H1 (cell line): ENCODE measurements at regions not wholly inside any gene's neighbourhood (a gene's known extent, or its start where the extent isn't known, plus 50 kb on each side); places are given as distances from the start of the nearest gene placed in this dataset.

Experiments
- CTCF ChIA-PET: fragments of 300-600 bp; sonication (Branson Sonifier 250); formaldehyde crosslinking; loops from one replicate; lab custom pipeline; 2021; ENCODE audit not compliant: partially characterized antibody; lab: Charles Lee
- POLR2A ChIA-PET: fragments of 300-600 bp; sonication (Branson Sonifier 250); formaldehyde crosslinking; loops from one replicate; lab custom pipeline; 2021; ENCODE audit warnings: inconsistent platforms; ENCODE audit not compliant: partially characterized antibody; lab: Charles Lee
- DNase-seq, 2 experiments: peaks; one replicate each; pipeline versions ENCODE4 v3.0.0 to v3.0.0-alpha.2; 2010 to 2022; ENCODE audit warnings: low spot score in 2 of 2, low read depth in 1 of 2, mixed read lengths in 1 of 2
- FAIRE-seq: peaks from 2 replicates; lab custom pipeline; 2011; peaks lifted over from hg19 to GRCh38; lab: Jason Lieb, UNC
- H2AFZ ChIP-seq: 2 replicates; pipeline ENCODE4 v1.8.1; 2012; ENCODE audit warnings: low read length, inconsistent platforms
- H2AK5ac ChIP-seq: 2 replicates; pipeline ENCODE4 v1.6.1; 2013; ENCODE audit warnings: low read depth, low read length
- H2BK120ac ChIP-seq: replicated peaks from 2 replicates; pipeline ENCODE3; 2013; ENCODE audit warnings: low read depth, low read length, inconsistent platforms
- H2BK12ac ChIP-seq: 2 replicates; pipeline ENCODE4 v1.6.1; 2013; ENCODE audit warnings: low read depth, low read length
- H2BK15ac ChIP-seq: 2 replicates; pipeline ENCODE4 v1.6.1; 2013; ENCODE audit warnings: low read length
- H2BK20ac ChIP-seq: 2 replicates; pipeline ENCODE4 v1.6.1; 2013; ENCODE audit warnings: low read length
- H2BK5ac ChIP-seq: 2 replicates; pipeline ENCODE4 v1.6.1; 2013; ENCODE audit warnings: low read depth, low read length
- H3K14ac ChIP-seq: 2 replicates; pipeline ENCODE4 v1.6.1; 2013; ENCODE audit warnings: inconsistent platforms; ENCODE audit not compliant: insufficient read length
- H3K18ac ChIP-seq: 2 replicates; pipeline ENCODE4 v1.6.1; 2013; ENCODE audit warnings: low read length; ENCODE audit errors: extremely low read depth
- H3K23ac ChIP-seq: 2 replicates; pipeline ENCODE4 v1.6.1; 2013; ENCODE audit warnings: inconsistent platforms; ENCODE audit not compliant: insufficient read length
- H3K23me2 ChIP-seq: 2 replicates; pipeline ENCODE4 v1.6.1; 2013; ENCODE audit warnings: low read depth, low read length
- H3K27ac ChIP-seq: 2 replicates; pipeline ENCODE4 v1.6.1; 2011; ENCODE audit warnings: low read depth, low read length, inconsistent platforms
- H3K27me3 ChIP-seq, 4 experiments: replicated peaks in 1 of 4; 1 replicate in 1 of 4; 2 replicates in 3 of 4; pipeline versions ENCODE4 v1.6.1 to v1.8.1; 2011 to 2013; ENCODE audit warnings: low read length in 3 of 4, mild to moderate bottlenecking in 3 of 4, inconsistent platforms in 2 of 4, mixed read lengths in 2 of 4, moderate library complexity in 1 of 4; ENCODE audit not compliant: control insufficient read depth in 3 of 4, insufficient read depth in 3 of 4; ENCODE audit errors: extremely low read depth in 1 of 4
- H3K36me3 ChIP-seq, 4 experiments: 2 replicates each; pipeline versions ENCODE4 v1.6.1 to v1.8.1; 2011 to 2013; ENCODE audit warnings: mild to moderate bottlenecking in 4 of 4, low read length in 3 of 4, moderate library complexity in 2 of 4, control low read depth in 1 of 4, inconsistent platforms in 1 of 4; ENCODE audit not compliant: insufficient read depth in 4 of 4, control insufficient read depth in 2 of 4
- H3K4ac ChIP-seq: replicated peaks from 2 replicates; pipeline ENCODE3; 2013; ENCODE audit warnings: low read length, low read depth, mixed read lengths, inconsistent platforms; ENCODE audit not compliant: insufficient read length
- H3K4me1 ChIP-seq, 4 experiments: replicated peaks in 1 of 4; 1 replicate in 1 of 4; 2 replicates in 3 of 4; pipeline versions ENCODE4 v1.6.1 to v1.8.1; 2011 to 2013; ENCODE audit warnings: low read length in 3 of 4, inconsistent platforms in 2 of 4, mixed read lengths in 1 of 4; ENCODE audit not compliant: insufficient read depth in 4 of 4, control insufficient read depth in 3 of 4
- H3K4me2 ChIP-seq, 2 experiments: 2 replicates each; pipeline versions ENCODE4 v1.6.1 to v1.8.1; 2011 to 2013; ENCODE audit warnings: low read depth in 2 of 2, low read length in 2 of 2, control low read depth in 1 of 2, inconsistent platforms in 1 of 2, mild to moderate bottlenecking in 1 of 2; ENCODE audit not compliant: insufficient read depth in 1 of 2
- H3K4me3 ChIP-seq, 4 experiments: fragments of 200-600, 300-600 bp in 1 of 4; sonication (generic), shearing (Covaris generic), sonication (Bioruptor Twin) in 1 of 4; 2 replicates each; pipeline versions ENCODE4 v1.5.1 to v1.8.1; 2011 to 2016; ENCODE audit warnings: low read length in 4 of 4, low read depth in 3 of 4, control low read depth in 2 of 4, inconsistent platforms in 2 of 4, mild to moderate bottlenecking in 2 of 4, mixed read lengths in 1 of 4, moderate library complexity in 1 of 4; ENCODE audit not compliant: insufficient read depth in 2 of 4; ENCODE audit errors: extremely low read depth in 1 of 4
- H3K56ac ChIP-seq: replicated peaks from 2 replicates; pipeline ENCODE3; 2013; ENCODE audit warnings: low read depth, mild to moderate bottlenecking, mixed read lengths, low read length, inconsistent platforms; ENCODE audit not compliant: insufficient read length
- H3K79me1 ChIP-seq: 2 replicates; pipeline ENCODE4 v1.6.1; 2013; ENCODE audit warnings: low read depth, low read length, control low read depth
- H3K79me2 ChIP-seq, 2 experiments: 2 replicates each; pipeline versions ENCODE4 v1.6.1 to v1.8.1; 2012 to 2013; ENCODE audit warnings: low read length in 2 of 2, mild to moderate bottlenecking in 2 of 2, inconsistent platforms in 1 of 2; ENCODE audit not compliant: insufficient read depth in 2 of 2, control insufficient read depth in 1 of 2
- H3K9ac ChIP-seq, 4 experiments: replicated peaks in 1 of 4; 1 replicate in 1 of 4; 2 replicates in 3 of 4; pipeline versions ENCODE4 v1.6.1 to v1.8.1; 2011 to 2013; ENCODE audit warnings: low read depth in 3 of 4, low read length in 3 of 4, control low read depth in 2 of 4, mild to moderate bottlenecking in 2 of 4, moderate library complexity in 2 of 4, inconsistent platforms in 1 of 4; ENCODE audit errors: extremely low read depth in 1 of 4
- H3K9me3 ChIP-seq, 2 experiments: 2 replicates each; pipeline versions ENCODE4 v1.6.1 to v1.8.1; 2012 to 2013; ENCODE audit warnings: mild to moderate bottlenecking in 2 of 2, moderate library complexity in 2 of 2, control low read depth in 1 of 2, inconsistent platforms in 1 of 2, low read depth in 1 of 2, low read length in 1 of 2, mixed read lengths in 1 of 2; ENCODE audit not compliant: insufficient read depth in 2 of 2
- H4K20me1 ChIP-seq, 2 experiments: replicated peaks in 1 of 2; 2 replicates each; pipeline versions ENCODE3 to v1.8.1; 2011 to 2013; ENCODE audit warnings: inconsistent platforms in 2 of 2, low read length in 2 of 2, mild to moderate bottlenecking in 1 of 2; ENCODE audit not compliant: insufficient read depth in 2 of 2, control insufficient read depth in 1 of 2
- H4K5ac ChIP-seq: 2 replicates; pipeline ENCODE4 v1.6.1; 2013; ENCODE audit warnings: low read length, low read depth, mixed read lengths, inconsistent platforms; ENCODE audit not compliant: insufficient read length
- H4K8ac ChIP-seq: 2 replicates; pipeline ENCODE4 v1.8.0; 2013; ENCODE audit warnings: mild to moderate bottlenecking, moderate library complexity, low read length, inconsistent platforms; ENCODE audit not compliant: insufficient read depth; ENCODE audit errors: extremely low read depth
- H4K91ac ChIP-seq: replicated peaks from 2 replicates; pipeline ENCODE3; 2013; ENCODE audit warnings: low read length, mixed read lengths, inconsistent platforms; ENCODE audit not compliant: insufficient read length
- BCL11A ChIP-seq, 2 experiments: IDR thresholded peaks; one replicate each; pipeline ENCODE4 v1.6.1; 2011; ENCODE audit warnings: low read depth in 2 of 2, low read length in 2 of 2, mild to moderate bottlenecking in 2 of 2
- MAFK ChIP-seq: IDR thresholded peaks from 2 replicates; pipeline ENCODE4 v1.6.1; 2012; ENCODE audit warnings: low read depth, mild to moderate bottlenecking, improper control_type of control experiment, low read length
- POLR2A ChIP-seq, 2 experiments: IDR thresholded peaks; 1 replicate in 1 of 2; 2 replicates in 1 of 2; pipeline ENCODE4 v1.6.1; 2011; ENCODE audit warnings: low read depth in 2 of 2, low read length in 2 of 2, mild to moderate bottlenecking in 2 of 2; ENCODE audit errors: control extremely low read depth in 1 of 2
- SRF ChIP-seq: IDR thresholded peaks from 2 replicates; pipeline ENCODE4 v1.6.1; 2011; ENCODE audit warnings: mild to moderate bottlenecking, low read depth, low read length, moderate library complexity
- WGBS, 2 experiments: shearing (Covaris generic) in 1 of 2; methylation state at CpG; one replicate each; pipeline versions ENCODE4 v1.1.6 to v1.1.7; 2013 to 2015; ENCODE audit warnings: low lambda C conversion rate in 2 of 2, mixed read lengths in 2 of 2, inconsistent platforms in 1 of 2, low coverage in 1 of 2, missing lambda C conversion rate in 1 of 2; ENCODE audit not compliant: insufficient replicate concordance in 2 of 2, insufficient coverage in 1 of 2, insufficient read length in 1 of 2; ENCODE audit errors: extremely low coverage in 1 of 2, missing lambda C conversion rate in 1 of 2; 5-methylcytosine and 5-hydroxymethylcytosine counted together

GRCh38 chr4:130478406-130478805, 1382.5 kb downstream of the C4orf33 start:
- no peak overlapping the region for H2BK20ac ChIP-seq
- CTCF ChIA-PET = interaction anchor here (0.6 to 0.7 kb wide), 2 partner anchors 132 to 839 kb away, joined by 3 to 5 read pairs; no protein-coding TSS in a partner anchor
- no peaks in the 10 kb centered on the region for H3K23me2 ChIP-seq
- H3K4me3 ChIP-seq = no peak overlapping the region
- 0 out of 2 replicates have a peak overlapping the region, but pooled peaks have one; percentile 55 for H2AFZ ChIP-seq
- H3K79me1 ChIP-seq = no peaks in the 10 kb centered on the region
- peak overlapping the region; percentile 7; the same call in 1 of the 2 replicates for H3K27ac ChIP-seq
- H4K8ac ChIP-seq = no peak overlapping the region
- H3K4ac ChIP-seq = no peak overlapping the region
- no peak overlapping the region for H3K23ac ChIP-seq
- H3K4me1 ChIP-seq = no peaks in the 10 kb centered on the region
- H2BK12ac ChIP-seq = 0 out of 2 replicates have a peak overlapping the region, but pooled peaks have one; percentile 65
- no peak overlapping the region for H3K14ac ChIP-seq
- no peaks in the 10 kb centered on the region for H3K27me3 ChIP-seq
- POLR2A ChIA-PET = no interaction called here
- FAIRE-seq = no peak
- H2BK5ac ChIP-seq = no peak overlapping the region
- DNase-seq = no peak
- no peaks in the 10 kb centered on the region for H3K79me2 ChIP-seq
- no peak overlapping the region for H2BK15ac ChIP-seq
- no peaks in the 10 kb centered on the region for H3K36me3 ChIP-seq
- no peak overlapping the region for H3K56ac ChIP-seq
- H2AK5ac ChIP-seq = no peak overlapping the region
- 84% methylated on average over 3 of the region's 3 CpGs; no CpG with 5 or more reads in 1 of the 2 experiments for WGBS, 2 experiments
- no peaks in the 10 kb centered on the region for H3K9me3 ChIP-seq
- no peak overlapping the region for H3K18ac ChIP-seq
- H4K91ac ChIP-seq = no peak overlapping the region
- no peak overlapping the region for H4K5ac ChIP-seq
- no peak overlapping the region for H3K4me2 ChIP-seq
- no peak overlapping the region for H2BK120ac ChIP-seq
- no peaks in the 10 kb centered on the region for H4K20me1 ChIP-seq
- no peak overlapping the region for H3K9ac ChIP-seq
- no peak for TF ChIP-seq SRF
- no peak for TF ChIP-seq MAFK
- no peak for TF ChIP-seq POLR2A (IDR thresholded peaks at IDR 0.05; ENCODE audit: control extremely low read depth in 1 of 2, low read depth in 2 of 2, low read length in 2 of 2)
- no peak for TF ChIP-seq BCL11A (IDR thresholded peaks at IDR 0.05; ENCODE audit: low read depth in 2 of 2, low read length in 2 of 2)
